ENCODE measurements at regions not wholly inside any gene's neighbourhood (a gene's known extent, or its start where the extent isn't known, plus 50 kb on each side); places are given as distances from the start of the nearest gene placed in this dataset.
A peak's percentile ranks its signal among the peaks of the same experiment; 100 is the strongest.

- no peak overlapping the region for H3K4me3 ChIP-seq (replicated peaks; ENCODE audit: low read depth, low read length)
- no peak for TF ChIP-seq CTCF (IDR thresholded peaks at IDR 0.05; ENCODE audit: low read length, missing control alignments)
- DNase-seq (ENCODE audit: low read depth) = no peak
Measured at GRCh38 chrX:13112499-13112898, 68.1 kb upstream of the FAM9C start.

- no peak for TF ChIP-seq CTCF (IDR thresholded peaks at IDR 0.05; ENCODE audit: low read length, missing control alignments)
- peak; percentile 96 for DNase-seq (ENCODE audit: low read depth)
- H3K4me3 ChIP-seq (replicated peaks; ENCODE audit: low read depth, low read length) = no peak overlapping the region
Measured at GRCh38 chrX:13110433-13111324, 66.3 kb upstream of the FAM9C start.

GRCh38 chrX:13109817-13110216, 65.4 kb upstream of the FAM9C start:
- DNase-seq (ENCODE audit: low read depth) = peak; percentile 63
- H3K4me3 ChIP-seq (replicated peaks; ENCODE audit: low read depth, low read length) = no peak overlapping the region
- TF ChIP-seq CTCF (IDR thresholded peaks at IDR 0.05; ENCODE audit: low read length, missing control alignments) = no peak

GRCh38 chrX:13103914-13104274, 59.5 kb upstream of the FAM9C start:
- no peak for DNase-seq (ENCODE audit: low read depth)
- TF ChIP-seq CTCF (IDR thresholded peaks at IDR 0.05; ENCODE audit: low read length, missing control alignments) = no peak

GRCh38 chrX:13103188-13103913, 58.9 kb upstream of the FAM9C start:
- H3K4me3 ChIP-seq (replicated peaks; ENCODE audit: low read depth, low read length) = no peak overlapping the region
- TF ChIP-seq CTCF (IDR thresholded peaks at IDR 0.05; ENCODE audit: low read length, missing control alignments) = no peak
- no peak for DNase-seq (ENCODE audit: low read depth)

More at GRCh38 chrX:13103914-13104274, 59.5 kb upstream of the FAM9C start:
- no peak overlapping the region for H3K4me3 ChIP-seq (replicated peaks; ENCODE audit: low read depth, low read length)

GRCh38 chrX:13102636-13103035, 58.2 kb upstream of the FAM9C start:
- H3K4me3 ChIP-seq (replicated peaks; ENCODE audit: low read depth, low read length) = no peak overlapping the region
- no peak for TF ChIP-seq CTCF (IDR thresholded peaks at IDR 0.05; ENCODE audit: low read length, missing control alignments)
- peak; percentile 44 for DNase-seq (ENCODE audit: low read depth)

Measured in fibroblast of pulmonary artery (primary cell).